ENCODE measurements at regions not wholly inside any gene's neighbourhood (a gene's known extent, or its start where the extent isn't known, plus 50 kb on each side); places are given as distances from the start of the nearest gene placed in this dataset.

DNA sequence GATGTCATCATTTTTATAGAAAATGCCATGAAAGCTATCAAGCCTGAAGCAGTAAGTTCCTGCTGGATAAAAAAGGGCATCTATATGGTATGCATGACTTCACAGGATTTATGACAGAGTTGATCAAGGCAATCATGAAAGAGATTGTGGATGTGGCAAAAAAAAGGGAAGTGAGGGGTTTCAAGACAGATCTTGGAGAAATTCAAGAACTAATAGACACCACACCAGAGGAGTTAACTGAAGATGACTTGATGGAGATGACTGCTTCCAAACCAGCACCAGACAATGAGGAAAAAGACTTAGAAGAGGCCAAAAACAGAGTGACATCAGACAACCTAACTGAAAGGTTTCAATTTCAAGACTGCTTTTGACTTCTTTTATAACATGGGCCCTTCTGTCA, 691.1 kb upstream of the SLC10A2 start:
- intact Hi-C loops (cut with DNase I; ENCODE audit: low total_unique reads) = no loop called here
- Histone ChIP-seq H3K9me3 (no peaks in the 10 kb centered on the region), H3K4me3 (no peak overlapping the region), H3K27ac (no peak overlapping the region), H3K4me1 (no peaks in the 10 kb centered on the region), H3K27me3 (no peaks in the 10 kb centered on the region), H3K36me3 (ENCODE audit: low read depth, missing control alignments) (no peaks in the 10 kb centered on the region)
- TF ChIP-seq, protein P1, sequence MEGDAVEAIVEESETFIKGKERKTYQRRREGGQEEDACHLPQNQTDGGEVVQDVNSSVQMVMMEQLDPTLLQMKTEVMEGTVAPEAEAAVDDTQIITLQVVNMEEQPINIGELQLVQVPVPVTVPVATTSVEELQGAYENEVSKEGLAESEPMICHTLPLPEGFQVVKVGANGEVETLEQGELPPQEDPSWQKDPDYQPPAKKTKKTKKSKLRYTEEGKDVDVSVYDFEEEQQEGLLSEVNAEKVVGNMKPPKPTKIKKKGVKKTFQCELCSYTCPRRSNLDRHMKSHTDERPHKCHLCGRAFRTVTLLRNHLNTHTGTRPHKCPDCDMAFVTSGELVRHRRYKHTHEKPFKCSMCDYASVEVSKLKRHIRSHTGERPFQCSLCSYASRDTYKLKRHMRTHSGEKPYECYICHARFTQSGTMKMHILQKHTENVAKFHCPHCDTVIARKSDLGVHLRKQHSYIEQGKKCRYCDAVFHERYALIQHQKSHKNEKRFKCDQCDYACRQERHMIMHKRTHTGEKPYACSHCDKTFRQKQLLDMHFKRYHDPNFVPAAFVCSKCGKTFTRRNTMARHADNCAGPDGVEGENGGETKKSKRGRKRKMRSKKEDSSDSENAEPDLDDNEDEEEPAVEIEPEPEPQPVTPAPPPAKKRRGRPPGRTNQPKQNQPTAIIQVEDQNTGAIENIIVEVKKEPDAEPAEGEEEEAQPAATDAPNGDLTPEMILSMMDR (IDR thresholded peaks at IDR 0.05) = no peak
- TF ChIP-seq POLR2A (IDR thresholded peaks at IDR 0.05) = no peak
- DNase-seq = no peak

DNA sequence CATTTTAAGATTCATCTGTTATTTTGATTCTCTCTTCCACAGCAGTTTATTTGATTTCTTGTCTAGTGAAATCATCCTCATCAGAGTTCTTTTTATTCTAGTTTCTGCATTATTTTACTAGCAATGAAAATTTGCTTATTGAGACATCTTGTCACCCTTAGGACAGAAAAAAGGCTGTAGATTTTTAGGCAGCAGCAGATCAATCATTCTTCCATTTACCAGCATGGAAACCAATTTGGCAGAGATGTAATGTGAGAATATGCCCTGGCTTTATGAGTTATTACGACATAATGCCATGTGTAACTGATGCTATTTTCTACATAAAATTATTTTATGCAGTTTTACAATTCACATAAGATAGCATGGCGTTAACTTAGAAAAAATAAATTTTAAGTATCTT, 688.6 kb upstream of the SLC10A2 start:
- H3K27ac ChIP-seq = no peak overlapping the region
- no peaks in the 10 kb centered on the region for H3K36me3 ChIP-seq (ENCODE audit: low read depth, missing control alignments)
- 86 to 89% methylated on average over 2 of the region's 2 CpGs for WGBS, 2 donors
- H3K9me3 ChIP-seq = no peaks in the 10 kb centered on the region
- no peak for DNase-seq
- TF ChIP-seq, protein P1 (IDR thresholded peaks at IDR 0.05) = no peak
- no peak for TF ChIP-seq POLR2A (IDR thresholded peaks at IDR 0.05)
- no peaks in the 10 kb centered on the region for H3K27me3 ChIP-seq
- H3K4me1 ChIP-seq = no peaks in the 10 kb centered on the region
- no peak overlapping the region for H3K4me3 ChIP-seq
- intact Hi-C loops (cut with DNase I; ENCODE audit: low total_unique reads) = no loop called here

DNA sequence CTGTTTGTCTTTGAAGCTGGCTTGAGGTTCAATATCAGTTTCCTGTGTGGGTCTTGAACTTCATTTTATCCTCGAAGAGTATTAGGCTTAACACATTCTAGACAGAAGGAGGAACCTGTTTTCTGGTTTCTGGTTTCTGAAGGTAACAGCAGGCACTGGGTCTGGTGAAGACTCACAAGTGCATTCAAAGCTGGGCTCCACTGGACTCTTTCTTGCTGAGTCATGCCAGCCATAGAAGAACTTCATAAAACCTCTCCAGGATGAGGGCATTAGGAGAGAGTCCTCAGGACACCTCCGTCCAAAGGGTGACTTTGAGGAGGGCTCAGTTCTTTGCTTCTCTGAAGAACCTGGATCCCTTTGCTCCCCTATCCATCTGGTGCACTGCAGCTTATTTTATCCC, 668.6 kb upstream of the SLC10A2 start:
- H3K27me3 ChIP-seq = no peaks in the 10 kb centered on the region
- H3K36me3 ChIP-seq (ENCODE audit: low read depth, missing control alignments) = no peaks in the 10 kb centered on the region
- no peaks in the 10 kb centered on the region for H3K9me3 ChIP-seq
- no peaks in the 10 kb centered on the region for H3K4me1 ChIP-seq
- DNase-seq = no peak
- no peak for TF ChIP-seq POLR2A (IDR thresholded peaks at IDR 0.05)
- TF ChIP-seq, protein P1 (IDR thresholded peaks at IDR 0.05) = no peak
- intact Hi-C loops (cut with DNase I; ENCODE audit: low total_unique reads) = no loop called here
- no peak overlapping the region for H3K27ac ChIP-seq
- H3K4me3 ChIP-seq = no peak overlapping the region
- 85 to 93% methylated on average over 2 of the region's 2 CpGs for WGBS, 2 donors

DNA sequence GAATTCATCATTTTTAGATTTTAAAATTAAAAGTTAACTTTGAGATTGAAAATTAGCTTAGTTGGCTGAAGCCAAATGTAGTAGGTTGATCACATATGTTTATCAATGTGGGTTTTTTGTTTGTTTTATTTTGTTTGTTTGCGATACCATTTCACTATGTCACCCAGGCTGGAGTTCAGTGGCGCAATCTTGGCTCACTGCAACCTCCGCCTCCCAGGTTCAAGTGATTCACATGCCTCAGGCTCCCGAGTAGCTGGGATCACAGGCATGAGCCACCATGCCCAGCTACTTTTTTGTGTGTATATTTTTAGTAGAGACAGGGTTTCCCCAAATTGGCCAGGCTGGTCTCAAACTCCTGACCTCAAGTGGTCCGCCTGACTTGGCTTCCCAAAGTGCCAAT, 665.7 kb upstream of the SLC10A2 start:
- no peak for DNase-seq
- H3K36me3 ChIP-seq (ENCODE audit: low read depth, missing control alignments) = no peaks in the 10 kb centered on the region
- no peak overlapping the region for H3K4me3 ChIP-seq
- TF ChIP-seq, protein P1 (IDR thresholded peaks at IDR 0.05) = no peak
- no peak for TF ChIP-seq POLR2A (IDR thresholded peaks at IDR 0.05)
- intact Hi-C loops (cut with DNase I; ENCODE audit: low total_unique reads) = no loop called here
- no peak overlapping the region for H3K27ac ChIP-seq
- no peaks in the 10 kb centered on the region for H3K4me1 ChIP-seq
- no peaks in the 10 kb centered on the region for H3K9me3 ChIP-seq
- WGBS, 2 donors = 89 to 95% methylated on average over 5 of the region's 5 CpGs
- no peaks in the 10 kb centered on the region for H3K27me3 ChIP-seq

DNA sequence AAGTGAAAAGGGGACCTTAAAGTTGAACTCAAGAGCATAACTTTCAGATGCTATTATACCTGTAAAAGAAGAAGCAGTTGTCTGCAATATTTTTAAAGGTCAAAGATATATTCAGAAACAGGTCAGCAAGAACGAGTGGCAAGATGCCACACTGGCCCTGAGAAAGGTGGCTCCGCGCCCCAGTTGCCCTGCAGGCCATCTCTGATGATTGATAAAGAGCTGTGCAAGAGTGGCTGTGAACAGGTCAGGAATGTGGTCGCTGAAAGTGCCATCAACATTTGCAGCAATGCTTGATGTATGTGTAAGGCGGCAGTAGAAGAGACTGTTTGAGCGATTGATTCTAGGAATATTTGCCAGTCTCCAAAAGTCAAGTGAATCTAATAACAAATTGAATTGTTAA, 664.2 kb upstream of the SLC10A2 start:
- H3K9me3 ChIP-seq = no peaks in the 10 kb centered on the region
- no peaks in the 10 kb centered on the region for H3K4me1 ChIP-seq
- DNase-seq = no peak
- no peaks in the 10 kb centered on the region for H3K36me3 ChIP-seq (ENCODE audit: low read depth, missing control alignments)
- no peaks in the 10 kb centered on the region for H3K27me3 ChIP-seq
- no peak overlapping the region for H3K4me3 ChIP-seq
- H3K27ac ChIP-seq = no peak overlapping the region
- intact Hi-C loops (cut with DNase I; ENCODE audit: low total_unique reads) = no loop called here
- 75 to 82% methylated on average over 6 of the region's 6 CpGs for WGBS, 2 donors
- TF ChIP-seq, protein P1 (IDR thresholded peaks at IDR 0.05) = no peak
- TF ChIP-seq POLR2A (IDR thresholded peaks at IDR 0.05) = no peak
